HepG2 (cell line): ENCODE measurements at regions not wholly inside any gene's neighbourhood (a gene's known extent, or its start where the extent isn't known, plus 50 kb on each side); places are given as distances from the start of the nearest gene placed in this dataset.
A peak's percentile ranks its signal among the peaks of the same experiment; 100 is the strongest.

Experiments
- CBFB ChIP-seq: sonication (generic); formaldehyde crosslinking; IDR thresholded peaks from 2 replicates; pipeline ENCODE4 v1.4.0; 2020; ENCODE audit warnings: missing genetic modification reagents
- CEBPG ChIP-seq: IDR thresholded peaks from 2 replicates; pipeline ENCODE4 v1.6.1; 2016
- CENPBD1 ChIP-seq: sonication (generic); formaldehyde crosslinking; IDR thresholded peaks from 2 replicates; pipeline ENCODE4 v1.8.0; 2022; ENCODE audit warnings: missing genetic modification reagents, low read depth, mild to moderate bottlenecking, borderline replicate concordance
- CHD2 ChIP-seq: IDR thresholded peaks from 2 replicates; pipeline ENCODE4 v1.6.1; 2011; ENCODE audit warnings: low read depth, low read length, improper control_type of control experiment
- E2F2 ChIP-seq: sonication (generic); formaldehyde crosslinking; IDR thresholded peaks from 2 replicates; pipeline ENCODE4 v1.4.0; 2020; ENCODE audit warnings: missing genetic modification reagents, borderline replicate concordance
- ELF4 ChIP-seq: sonication (generic); formaldehyde crosslinking; IDR thresholded peaks from 2 replicates; pipeline ENCODE4 v1.5.0; 2020; ENCODE audit warnings: missing genetic modification reagents, mild to moderate bottlenecking, moderate library complexity, borderline replicate concordance
- FOXA3 ChIP-seq: IDR thresholded peaks from 2 replicates; pipeline ENCODE4 v1.6.1; 2016; ENCODE audit warnings: missing genetic modification reagents, missing compliant biosample characterization
- KLF12 ChIP-seq: sonication (generic); formaldehyde crosslinking; IDR thresholded peaks from 2 replicates; pipeline ENCODE4 v1.4.0; 2020; ENCODE audit warnings: missing genetic modification reagents, borderline replicate concordance
- MYNN ChIP-seq: sonication (generic); formaldehyde crosslinking; IDR thresholded peaks from 2 replicates; pipeline ENCODE4 v1.4.0; 2020; ENCODE audit warnings: mild to moderate bottlenecking, low read depth, missing genetic modification reagents
- NFIC ChIP-seq: IDR thresholded peaks from 2 replicates; pipeline ENCODE4 v1.6.1; 2012; ENCODE audit warnings: mild to moderate bottlenecking, low read length, inconsistent platforms
- NFKB2 ChIP-seq: sonication (generic); formaldehyde crosslinking; IDR thresholded peaks from 2 replicates; pipeline ENCODE4 v1.4.0; 2020; ENCODE audit warnings: missing genetic modification reagents, borderline replicate concordance
- NR1H2 ChIP-seq: sonication (generic); formaldehyde crosslinking; IDR thresholded peaks from 2 replicates; pipeline ENCODE4 v1.8.1; 2022; ENCODE audit warnings: low read depth, missing genetic modification reagents, borderline replicate concordance
- RFX1 ChIP-seq: fragments of 450-650 bp; IDR thresholded peaks from 2 replicates; pipeline ENCODE4 v1.6.1; 2017
- SMAD1 ChIP-seq: sonication (generic); formaldehyde crosslinking; IDR thresholded peaks from 2 replicates; pipeline ENCODE4 v1.4.0; 2020; ENCODE audit warnings: missing genetic modification reagents, low read depth, mild to moderate bottlenecking, borderline replicate concordance
- SMAD9 ChIP-seq: sonication (generic); formaldehyde crosslinking; IDR thresholded peaks from 2 replicates; pipeline ENCODE4 v1.5.1; 2020; ENCODE audit warnings: mild to moderate bottlenecking, missing genetic modification reagents
- ZMYM2 ChIP-seq: sonication (generic); formaldehyde crosslinking; IDR thresholded peaks from 2 replicates; pipeline ENCODE4 v1.8.0; 2022; ENCODE audit warnings: mild to moderate bottlenecking, missing genetic modification reagents
- ZNF501 ChIP-seq: sonication (generic); formaldehyde crosslinking; IDR thresholded peaks from 2 replicates; pipeline ENCODE4 v1.5.1; 2020; ENCODE audit warnings: mild to moderate bottlenecking, moderate library complexity, missing genetic modification reagents
- ZNF549 ChIP-seq: sonication (generic); formaldehyde crosslinking; IDR thresholded peaks from 2 replicates; pipeline ENCODE4 v1.5.0; 2020; ENCODE audit warnings: missing genetic modification reagents
- ZNF646 ChIP-seq: sonication (generic); formaldehyde crosslinking; IDR thresholded peaks from 2 replicates; pipeline ENCODE4 v1.9.0; 2021; ENCODE audit warnings: mild to moderate bottlenecking, missing genetic modification reagents
- ZSCAN29 ChIP-seq: sonication (generic); formaldehyde crosslinking; conservative IDR thresholded peaks from 2 replicates; pipeline ENCODE4 v1.4.0; 2020; ENCODE audit warnings: mild to moderate bottlenecking, missing genetic modification reagents
- ZXDC ChIP-seq: sonication (generic); formaldehyde crosslinking; IDR thresholded peaks from 2 replicates; pipeline ENCODE4 v1.5.0; 2020; ENCODE audit warnings: mild to moderate bottlenecking, missing genetic modification reagents

GRCh38 chr6:108763931-108764579, 84.2 kb upstream of the ARMC2 start (continued):
- TF ChIP-seq ELF4 (CRISPR knock-in tag): no peak; the same call in 1 of the 2 replicates
- peak; percentile 55; the same call in 1 of the 2 replicates for TF ChIP-seq CBFB (CRISPR knock-in tag)
- no peak for TF ChIP-seq SMAD9 (CRISPR knock-in tag)
- no peak for TF ChIP-seq ZNF549 (CRISPR knock-in tag)
- TF ChIP-seq CHD2: no peak
- no peak for TF ChIP-seq ZXDC (CRISPR knock-in tag)
- TF ChIP-seq ZMYM2 (CRISPR knock-in tag): peak; percentile 98
- TF ChIP-seq SMAD1 (CRISPR knock-in tag): no peak
- peak; percentile 79 for TF ChIP-seq NFIC
- no peak for TF ChIP-seq ZNF646 (CRISPR knock-in tag)
- no peak for TF ChIP-seq MYNN (CRISPR knock-in tag)
- no peak for TF ChIP-seq E2F2
- no peak for TF ChIP-seq KLF12 (CRISPR knock-in tag)
- peak; percentile 61 for TF ChIP-seq CEBPG (CRISPR knock-in tag)
- TF ChIP-seq FOXA3 (CRISPR knock-in tag): peak; percentile 96
- TF ChIP-seq ZSCAN29 (CRISPR knock-in tag): peak; percentile 71
- TF ChIP-seq ZNF501 (CRISPR knock-in tag): peak; percentile 83
- no peak for TF ChIP-seq CENPBD1 (CRISPR knock-in tag)
- TF ChIP-seq RFX1: no peak
- no peak for TF ChIP-seq NFKB2 (CRISPR knock-in tag)
- no peak for TF ChIP-seq NR1H2 (CRISPR knock-in tag)
